Ascending aorta (tissue), 2 donors: ENCODE measurements at regions not wholly inside any gene's neighbourhood (a gene's known extent, or its start where the extent isn't known, plus 50 kb on each side); places are given as distances from the start of the nearest gene placed in this dataset.

ENCODE experiments used
- DNase-seq, 2 donors: peaks; one replicate each; pipeline ENCODE4 v3.0.0-alpha.2; 2019; ENCODE audit warnings: low spot score in 2 of 2
- H3K27ac ChIP-seq, 2 donors: fragments of 200-600 bp; sonication (generic); one replicate each; pipeline ENCODE4 v1.5.1; 2016 to 2017; ENCODE audit warnings: mild to moderate bottlenecking in 1 of 2
- H3K27me3 ChIP-seq: fragments of 200-600 bp; sonication (generic); one replicate; pipeline ENCODE4 v1.5.1; 2017
- H3K36me3 ChIP-seq, 2 donors: fragments of 200-600 bp; sonication (generic); one replicate each; pipeline ENCODE4 v1.5.1; 2016
- H3K4me1 ChIP-seq, 2 donors: fragments of 200-600 bp; sonication (generic); one replicate each; pipeline ENCODE4 v1.5.1; 2016 to 2017; ENCODE audit warnings: mild to moderate bottlenecking in 1 of 2
- H3K4me3 ChIP-seq, 2 donors: fragments of 200-600 bp; sonication (generic); one replicate each; pipeline ENCODE4 v1.5.1; 2016 to 2017; ENCODE audit warnings: mild to moderate bottlenecking in 1 of 2
- H3K9me3 ChIP-seq, 2 donors: fragments of 200-600 bp; sonication (generic); one replicate each; pipeline ENCODE4 v1.5.1; 2016
- intact Hi-C: fragments of 100-400 bp; cut with DNase I; formaldehyde crosslinking; loops from one replicate; pipeline ENCODE4 v1.15.1; 2023
- TF ChIP-seq, protein P1 (sequence below), 3 experiments: fragments of 200-600 bp in 2 of 3; fragments of 450-650 bp in 1 of 3; sonication (generic) in 2 of 3; IDR thresholded peaks; one replicate each; pipeline ENCODE4 v1.5.1; 2016 to 2019; ENCODE audit warnings: antibody characterized with exemption in 3 of 3, mild to moderate bottlenecking in 1 of 3, moderate library complexity in 1 of 3

DNA sequence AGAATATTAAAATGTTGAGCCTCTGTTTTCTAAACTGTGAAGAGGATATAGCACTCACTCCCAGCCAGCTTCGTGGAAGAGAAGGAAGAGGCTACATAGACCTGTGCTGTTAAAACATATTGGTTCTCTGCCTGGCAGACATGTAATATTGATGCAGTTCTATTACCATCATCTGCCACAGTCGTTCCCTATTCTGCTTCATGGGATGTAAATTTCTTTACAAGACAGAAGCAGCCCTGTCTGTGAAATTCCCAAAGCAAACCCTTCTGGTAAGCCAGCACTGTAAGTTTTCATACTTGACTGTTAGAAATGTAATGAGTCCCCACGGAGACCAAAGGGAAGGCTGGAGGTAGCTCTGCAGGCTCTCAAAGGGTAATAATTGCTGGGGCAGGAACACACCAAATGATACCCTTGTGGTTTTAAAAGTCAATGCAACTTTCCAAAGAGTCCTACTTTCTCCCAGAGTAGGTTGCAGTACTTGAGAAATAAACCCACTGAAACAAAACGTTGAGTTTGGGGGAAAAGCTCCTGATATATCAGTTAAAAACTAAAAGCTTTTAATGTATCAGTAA, 129.9 kb upstream of the HES1 start:
- Histone ChIP-seq H3K4me3 (no peak overlapping the region), H3K36me3 (no peaks in the 10 kb centered on the region), H3K27ac (no peak overlapping the region), H3K4me1 (peaks cover 4 to 27% of the 10 kb centered on the region in 2 donors), H3K9me3 (no peaks in the 10 kb centered on the region), H3K27me3 (no peaks in the 10 kb centered on the region)
- no peak for DNase-seq
- TF ChIP-seq, protein P1, sequence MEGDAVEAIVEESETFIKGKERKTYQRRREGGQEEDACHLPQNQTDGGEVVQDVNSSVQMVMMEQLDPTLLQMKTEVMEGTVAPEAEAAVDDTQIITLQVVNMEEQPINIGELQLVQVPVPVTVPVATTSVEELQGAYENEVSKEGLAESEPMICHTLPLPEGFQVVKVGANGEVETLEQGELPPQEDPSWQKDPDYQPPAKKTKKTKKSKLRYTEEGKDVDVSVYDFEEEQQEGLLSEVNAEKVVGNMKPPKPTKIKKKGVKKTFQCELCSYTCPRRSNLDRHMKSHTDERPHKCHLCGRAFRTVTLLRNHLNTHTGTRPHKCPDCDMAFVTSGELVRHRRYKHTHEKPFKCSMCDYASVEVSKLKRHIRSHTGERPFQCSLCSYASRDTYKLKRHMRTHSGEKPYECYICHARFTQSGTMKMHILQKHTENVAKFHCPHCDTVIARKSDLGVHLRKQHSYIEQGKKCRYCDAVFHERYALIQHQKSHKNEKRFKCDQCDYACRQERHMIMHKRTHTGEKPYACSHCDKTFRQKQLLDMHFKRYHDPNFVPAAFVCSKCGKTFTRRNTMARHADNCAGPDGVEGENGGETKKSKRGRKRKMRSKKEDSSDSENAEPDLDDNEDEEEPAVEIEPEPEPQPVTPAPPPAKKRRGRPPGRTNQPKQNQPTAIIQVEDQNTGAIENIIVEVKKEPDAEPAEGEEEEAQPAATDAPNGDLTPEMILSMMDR (IDR thresholded peaks at IDR 0.05) = no peak
- intact Hi-C loops = no loop called here

DNA sequence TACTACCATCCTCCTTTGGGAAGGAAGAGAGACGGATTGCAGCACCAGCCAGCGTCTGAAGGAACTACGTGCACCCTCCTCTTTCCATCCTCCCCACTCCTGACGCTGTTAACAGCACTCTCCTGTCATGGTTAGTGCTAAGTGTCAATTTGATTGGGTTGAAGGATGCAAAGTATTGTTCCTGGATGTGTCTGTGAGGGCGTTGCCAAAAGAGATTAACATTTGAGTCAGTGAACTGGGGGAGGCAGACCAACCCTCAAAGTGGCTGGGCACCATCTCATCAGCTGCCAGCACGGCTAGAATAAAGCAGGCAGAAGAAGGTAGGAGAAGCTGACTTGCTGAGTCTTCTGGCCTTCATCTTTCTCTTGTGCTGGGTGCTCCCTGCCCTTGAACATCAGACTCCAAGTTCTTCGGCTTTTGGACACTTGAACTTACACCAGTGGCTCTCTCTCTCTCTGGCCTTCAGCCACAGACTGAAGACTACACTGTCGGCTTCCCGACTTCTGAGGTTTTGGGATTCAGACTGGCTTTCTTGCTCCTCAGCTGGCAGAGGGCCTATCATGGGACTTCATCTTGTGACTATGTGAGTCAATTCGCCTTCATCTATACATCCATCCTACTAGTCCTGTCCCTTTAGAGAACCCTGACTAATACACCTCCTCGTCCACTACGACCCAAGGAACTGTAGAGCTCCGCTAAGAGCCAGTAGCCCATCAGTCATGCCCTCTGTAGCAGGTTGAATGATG, 128.2 kb upstream of the HES1 start:
- H3K27me3 ChIP-seq = no peaks in the 10 kb centered on the region
- H3K4me3 ChIP-seq = no peak overlapping the region
- H3K36me3 ChIP-seq = no peaks in the 10 kb centered on the region
- no peak overlapping the region for H3K27ac ChIP-seq
- H3K4me1 ChIP-seq = peaks cover 4 to 19% of the 10 kb centered on the region in 2 donors
- no peak for DNase-seq
- intact Hi-C loops = no loop called here
- no peaks in the 10 kb centered on the region for H3K9me3 ChIP-seq
- TF ChIP-seq, protein P1 (IDR thresholded peaks at IDR 0.05) = no peak

DNA sequence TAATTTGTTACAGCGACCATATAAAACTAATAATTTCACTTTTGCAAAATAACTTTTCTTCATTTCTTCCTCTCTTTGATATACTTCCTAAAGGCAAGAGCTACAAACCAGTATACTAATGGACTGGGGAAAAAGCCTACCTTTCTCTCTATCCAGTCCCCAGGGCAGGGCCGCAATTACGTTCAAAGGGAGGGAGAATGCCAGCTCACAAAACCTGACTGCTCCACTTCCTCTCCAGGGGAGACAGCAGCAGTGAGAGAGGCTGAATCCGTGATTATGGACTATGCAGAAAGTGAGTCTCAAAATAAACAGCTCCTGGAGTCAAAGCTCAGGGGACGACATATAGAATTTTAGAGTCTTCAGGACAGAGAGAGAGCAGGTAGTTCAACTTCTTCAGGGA, 126.9 kb upstream of the HES1 start:
- no peak for DNase-seq
- Histone ChIP-seq H3K36me3 (no peaks in the 10 kb centered on the region), H3K4me3 (no peak overlapping the region), H3K9me3 (no peaks in the 10 kb centered on the region), H3K27ac (no peak overlapping the region), H3K27me3 (no peaks in the 10 kb centered on the region), H3K4me1 (peaks cover 3 to 10% of the 10 kb centered on the region in 2 donors)
- intact Hi-C loops = no loop called here
- TF ChIP-seq, protein P1 (IDR thresholded peaks at IDR 0.05) = no peak

DNA sequence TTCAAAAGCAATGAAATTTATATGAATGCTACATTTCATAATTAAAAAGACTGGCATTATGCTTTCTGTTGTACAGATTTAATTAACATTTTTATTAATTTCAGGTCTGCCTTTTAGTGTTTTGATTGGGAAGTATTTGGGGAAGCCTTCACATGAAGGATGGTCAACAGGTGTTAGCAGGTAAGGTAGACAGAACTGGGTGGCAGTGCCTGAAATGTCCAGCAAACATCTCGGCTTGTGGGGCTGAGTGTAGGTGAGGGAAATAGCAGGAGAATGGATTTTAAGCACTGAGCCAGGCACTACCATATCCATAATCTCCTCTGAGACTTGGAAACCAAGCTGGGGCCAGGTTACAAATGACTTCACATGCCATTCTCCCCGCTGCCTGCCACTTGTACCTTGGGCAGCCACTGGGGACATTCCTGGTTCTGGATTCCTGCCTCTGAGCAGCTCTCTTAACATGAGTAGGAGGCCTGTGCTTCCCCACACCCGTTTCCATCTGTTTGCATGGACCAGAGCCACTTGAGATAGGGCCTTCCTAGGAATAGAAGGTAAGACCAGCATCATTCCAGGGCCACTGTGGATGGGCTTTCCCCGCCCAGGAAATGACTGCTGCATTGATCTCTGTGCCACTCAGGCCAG, 125.9 kb upstream of the HES1 start:
- intact Hi-C loops = no loop called here
- TF ChIP-seq, protein P1 (IDR thresholded peaks at IDR 0.05) = no peak
- H3K36me3 ChIP-seq = no peaks in the 10 kb centered on the region
- no peaks in the 10 kb centered on the region for H3K27me3 ChIP-seq
- no peak overlapping the region for H3K4me3 ChIP-seq
- H3K27ac ChIP-seq = no peak overlapping the region
- peaks cover 0 to under 1% of the 10 kb centered on the region in 2 donors for H3K4me1 ChIP-seq
- H3K9me3 ChIP-seq = no peaks in the 10 kb centered on the region
- no peak for DNase-seq

DNA sequence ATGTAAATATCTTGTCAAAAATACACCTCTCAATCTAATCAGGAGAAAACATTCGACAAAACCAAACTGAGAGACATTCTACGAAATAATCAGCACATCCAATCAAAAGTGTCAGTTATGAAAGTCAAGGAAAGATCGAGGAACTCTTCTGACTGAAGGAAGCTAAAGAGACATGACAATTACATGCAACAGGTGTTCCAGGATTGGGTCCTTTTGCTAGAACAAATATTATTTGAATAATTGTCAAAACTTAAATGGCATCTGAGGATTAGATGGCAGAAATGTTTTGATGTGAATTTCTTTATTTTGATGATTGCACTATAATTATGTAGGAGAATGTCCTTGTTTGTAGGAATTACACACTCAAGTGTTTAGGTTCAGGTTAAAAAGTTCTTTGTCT, 124.1 kb upstream of the HES1 start:
- Histone ChIP-seq H3K9me3 (no peaks in the 10 kb centered on the region), H3K4me3 (no peak overlapping the region), H3K27me3 (no peaks in the 10 kb centered on the region), H3K4me1 (no peaks in the 10 kb centered on the region), H3K27ac (no peak overlapping the region), H3K36me3 (no peaks in the 10 kb centered on the region)
- no peak for DNase-seq
- intact Hi-C loops = no loop called here
- TF ChIP-seq, protein P1 (IDR thresholded peaks at IDR 0.05) = no peak
